GM12874 (cell line): ENCODE measurements at regions not wholly inside any gene's neighbourhood (a gene's known extent, or its start where the extent isn't known, plus 50 kb on each side); places are given as distances from the start of the nearest gene placed in this dataset.

Source experiments
- CTCF ChIP-seq: IDR thresholded peaks from 2 replicates; pipeline ENCODE4 v1.5.1; 2011; ENCODE audit warnings: low read depth, mild to moderate bottlenecking, control low read depth, low read length, moderate library complexity; ENCODE audit not compliant: insufficient read depth

- no peak for TF ChIP-seq CTCF
Observed at GRCh38 chr10:21150166-21150565, 253.1 kb upstream of the NEBL start.

- TF ChIP-seq CTCF = no peak
Observed at GRCh38 chr10:21146436-21146789, 249.3 kb upstream of the NEBL start.

- TF ChIP-seq CTCF = no peak
Observed at GRCh38 chr10:21145751-21146435, 248.8 kb upstream of the NEBL start.

GRCh38 chr10:21144047-21144446, 246.9 kb upstream of the NEBL start:
- no peak for TF ChIP-seq CTCF

- no peak for TF ChIP-seq CTCF
Observed at GRCh38 chr10:21141946-21142492, 244.9 kb upstream of the NEBL start.

GRCh38 chr10:21138769-21139340, 241.7 kb upstream of the NEBL start:
- TF ChIP-seq CTCF = no peak

- TF ChIP-seq CTCF = no peak
Observed at GRCh38 chr10:21135023-21135931, 238.2 kb upstream of the NEBL start.
